CD4-positive, CD25-positive, alpha-beta regulatory T cell (primary cell): ENCODE measurements at regions not wholly inside any gene's neighbourhood (a gene's known extent, or its start where the extent isn't known, plus 50 kb on each side); places are given as distances from the start of the nearest gene placed in this dataset.

Source experiments
- ATAC-seq, 2 donors: fragments of 150-1000 bp; cut with Tn5 transposase; one replicate each; pipeline ENCODE4 v1.10.0; 2021; ENCODE audit warnings: low read depth in 2 of 2, moderate number of reproducible peaks in 2 of 2, moderate library complexity in 1 of 2
- DNase-seq, 3 donors: peaks; one replicate each; pipeline versions ENCODE4 v3.0.0 to v3.0.0-alpha.2; 2012 to 2022; ENCODE audit warnings: mixed read lengths in 1 of 3
- H3K27ac ChIP-seq: one replicate; pipeline ENCODE4 v1.7.0; 2013; ENCODE audit warnings: mild to moderate bottlenecking, low read length; ENCODE audit not compliant: insufficient read depth, poor library complexity, severe bottlenecking
- H3K27me3 ChIP-seq: one replicate; pipeline ENCODE4 v1.7.0; 2013; ENCODE audit warnings: low read length; ENCODE audit not compliant: control insufficient read depth, insufficient read depth
- H3K36me3 ChIP-seq: one replicate; pipeline ENCODE4 v1.7.0; 2013; ENCODE audit warnings: mild to moderate bottlenecking, low read length, moderate library complexity; ENCODE audit not compliant: control insufficient read depth, insufficient read depth
- H3K4me1 ChIP-seq: 2 replicates; pipeline ENCODE4 v1.7.0; 2013; ENCODE audit warnings: mild to moderate bottlenecking, low read length; ENCODE audit not compliant: insufficient read depth, control insufficient read depth, poor library complexity, severe bottlenecking
- H3K4me3 ChIP-seq: one replicate; pipeline ENCODE4 v1.7.0; 2013; ENCODE audit warnings: low read depth, mild to moderate bottlenecking, low read length, moderate library complexity
- H3K9me3 ChIP-seq, 2 experiments: 1 replicate in 1 of 2; 2 replicates in 1 of 2; pipeline ENCODE4 v1.7.0; 2013; ENCODE audit warnings: low read length in 2 of 2, mild to moderate bottlenecking in 1 of 2, moderate library complexity in 1 of 2; ENCODE audit not compliant: control insufficient read depth in 2 of 2
- H3K27ac Mint-ChIP-seq, 3 donors: one replicate each; pipeline ENCODE4 v1.8.0; 2020 to 2022; ENCODE audit warnings: mild to moderate bottlenecking in 3 of 3, mixed read lengths in 3 of 3, moderate library complexity in 2 of 3
- H3K27me3 Mint-ChIP-seq: one replicate; pipeline ENCODE4 v1.8.0; 2022; ENCODE audit warnings: mild to moderate bottlenecking, mixed read lengths
- H3K36me3 Mint-ChIP-seq: one replicate; pipeline ENCODE4 v1.8.0; 2020; ENCODE audit warnings: mixed read lengths
- H3K4me1 Mint-ChIP-seq, 4 donors: one replicate each; pipeline ENCODE4 v1.8.0; 2020 to 2022; ENCODE audit warnings: mixed read lengths in 4 of 4, mild to moderate bottlenecking in 1 of 4
- H3K4me3 Mint-ChIP-seq, 4 donors: one replicate each; pipeline ENCODE4 v1.8.0; 2020 to 2022; ENCODE audit warnings: mild to moderate bottlenecking in 4 of 4, mixed read lengths in 4 of 4, moderate library complexity in 3 of 4
- H3K9me3 Mint-ChIP-seq, 7 donors: one replicate each; pipeline ENCODE4 v1.8.0; 2020 to 2022; ENCODE audit warnings: mixed read lengths in 7 of 7, mild to moderate bottlenecking in 3 of 7, moderate library complexity in 2 of 7

DNA sequence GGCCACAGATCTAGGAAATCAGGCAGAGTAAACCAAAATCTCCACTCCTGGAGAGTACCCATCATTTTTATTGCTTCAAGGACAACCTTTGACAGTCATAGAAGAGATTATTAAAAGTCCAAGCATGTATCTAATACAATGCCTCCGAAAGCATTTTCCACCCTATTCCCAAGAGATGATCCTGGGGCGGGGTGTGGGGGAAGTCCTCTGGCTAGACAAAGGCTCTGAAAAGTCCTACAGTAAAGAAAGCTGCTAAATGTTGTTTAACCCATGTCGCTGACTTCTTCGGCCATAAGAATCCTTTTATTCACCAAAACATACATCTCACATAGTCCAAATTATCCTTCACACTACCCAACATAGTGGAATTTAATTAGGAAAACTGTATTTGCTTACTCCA lies 115.7 kb upstream of the STT3B start:
- H3K27ac ChIP-seq = no peak overlapping the region
- ATAC-seq = no peak
- no peak for DNase-seq
- Mint-ChIP-seq H3K4me3 (no peak overlapping the region), H3K27ac (no peak overlapping the region), H3K4me1 (peaks cover 0 to 6% (median 3%) of the 10 kb centered on the region in 4 donors), H3K36me3 (no peaks in the 10 kb centered on the region), H3K9me3 (peaks cover 0 to 4% (median 0%) of the 10 kb centered on the region in 7 donors), H3K27me3 (no peaks in the 10 kb centered on the region)
- no peak overlapping the region for H3K4me3 ChIP-seq
- H3K27me3 ChIP-seq = no peaks in the 10 kb centered on the region
- no peaks in the 10 kb centered on the region for H3K4me1 ChIP-seq
- no peaks in the 10 kb centered on the region for H3K9me3 ChIP-seq
- H3K36me3 ChIP-seq = no peaks in the 10 kb centered on the region

DNA sequence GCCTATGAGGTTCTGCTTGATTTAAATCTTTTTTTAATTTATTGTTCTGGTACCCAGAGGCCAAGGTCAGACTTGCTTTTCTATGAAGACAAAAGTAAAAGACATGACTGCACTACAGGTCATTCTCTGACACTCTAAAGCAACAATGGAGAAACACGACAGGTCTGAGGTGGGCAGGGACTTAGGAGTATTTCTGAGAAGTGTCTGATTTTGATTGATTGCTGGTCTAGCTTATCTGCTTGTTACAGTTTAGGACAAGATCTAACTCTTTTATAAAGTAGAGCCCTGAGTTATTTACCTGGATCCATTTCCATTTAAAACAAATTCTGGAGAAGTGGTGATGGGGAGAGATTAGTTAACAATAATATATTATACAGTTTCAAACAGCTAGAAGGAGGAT lies 115.2 kb upstream of the STT3B start:
- no peaks in the 10 kb centered on the region for H3K36me3 ChIP-seq
- H3K4me3 Mint-ChIP-seq = no peak overlapping the region
- no peaks in the 10 kb centered on the region for H3K4me1 ChIP-seq
- no peak for ATAC-seq
- H3K9me3 Mint-ChIP-seq = peaks cover 0 to 4% (median 0%) of the 10 kb centered on the region in 7 donors
- no peak overlapping the region for H3K27ac ChIP-seq
- no peaks in the 10 kb centered on the region for H3K36me3 Mint-ChIP-seq
- H3K4me3 ChIP-seq = no peak overlapping the region
- no peak for DNase-seq
- no peak overlapping the region for H3K27ac Mint-ChIP-seq
- no peaks in the 10 kb centered on the region for H3K27me3 Mint-ChIP-seq
- no peaks in the 10 kb centered on the region for H3K9me3 ChIP-seq
- peaks cover 0 to 8% (median 3%) of the 10 kb centered on the region in 4 donors for H3K4me1 Mint-ChIP-seq
- no peaks in the 10 kb centered on the region for H3K27me3 ChIP-seq

- Mint-ChIP-seq H3K36me3 (no peaks in the 10 kb centered on the region), H3K9me3 (peaks cover 0 to 2% (median 0%) of the 10 kb centered on the region in 7 donors), H3K4me3 (no peak overlapping the region), H3K27me3 (no peaks in the 10 kb centered on the region), H3K27ac (no peak overlapping the region), H3K4me1 (peaks cover 0 to 8% (median 3%) of the 10 kb centered on the region in 4 donors)
- H3K27me3 ChIP-seq = no peaks in the 10 kb centered on the region
- no peak overlapping the region for H3K4me3 ChIP-seq
- no peak for DNase-seq
- no peak overlapping the region for H3K27ac ChIP-seq
- no peaks in the 10 kb centered on the region for H3K4me1 ChIP-seq
- H3K9me3 ChIP-seq = no peaks in the 10 kb centered on the region
- H3K36me3 ChIP-seq = no peaks in the 10 kb centered on the region
- no peak for ATAC-seq
Observed at GRCh38 chr3:31420311-31420710, 112.4 kb upstream of the STT3B start.

DNA sequence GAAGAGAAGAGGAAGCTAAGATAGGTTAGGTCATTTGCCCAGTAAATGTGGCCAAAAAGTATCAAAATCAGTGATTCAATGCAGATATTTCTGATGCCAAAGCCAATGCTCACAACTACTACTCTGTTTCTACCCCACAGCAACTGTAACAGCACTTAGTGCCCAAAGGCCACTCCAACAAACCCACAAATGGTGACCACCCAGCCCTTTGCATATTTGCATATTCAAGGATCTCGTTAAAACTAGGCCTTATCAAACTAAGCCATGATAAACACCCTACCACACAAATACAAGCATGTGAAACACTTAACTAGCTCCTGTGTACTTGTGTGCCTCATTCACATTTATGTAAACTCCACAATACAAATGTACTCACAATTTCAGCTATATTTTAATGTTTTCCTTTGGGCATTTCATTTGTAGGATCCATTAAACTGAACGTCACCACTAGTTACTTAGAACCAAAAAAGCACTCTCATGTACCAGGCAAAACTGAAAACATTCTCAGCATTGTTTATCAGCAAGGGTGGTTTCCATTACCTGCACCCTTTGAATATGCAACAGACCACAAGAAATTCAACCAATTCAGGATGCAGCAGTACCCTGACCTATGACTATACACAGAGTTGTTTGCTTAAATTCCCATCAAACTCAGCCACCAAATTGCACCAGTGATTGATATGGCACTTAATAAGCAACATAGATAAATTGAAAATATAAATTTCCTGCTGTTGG lies 111.2 kb upstream of the STT3B start:
- ATAC-seq = peak in 1 of 2 donors; percentile 34

GRCh38 chr3:31422237-31422636 lies 110.5 kb upstream of the STT3B start:
- no peak overlapping the region for H3K4me3 ChIP-seq
- ATAC-seq (no peak), DNase-seq (no peak)
- H3K27ac ChIP-seq = no peak overlapping the region
- Mint-ChIP-seq H3K9me3 (peaks cover 0 to 6% (median 2%) of the 10 kb centered on the region in 7 donors), H3K4me3 (no peak overlapping the region), H3K27me3 (no peaks in the 10 kb centered on the region), H3K36me3 (no peaks in the 10 kb centered on the region), H3K27ac (no peak overlapping the region), H3K4me1 (peaks cover 0 to 8% (median 3%) of the 10 kb centered on the region in 4 donors)
- H3K27me3 ChIP-seq = no peaks in the 10 kb centered on the region
- no peaks in the 10 kb centered on the region for H3K4me1 ChIP-seq
- H3K9me3 ChIP-seq = no peaks in the 10 kb centered on the region
- no peaks in the 10 kb centered on the region for H3K36me3 ChIP-seq

More for the DNA sequence above, 111.2 kb upstream of the STT3B start:
- Mint-ChIP-seq H3K4me1 (peaks cover 0 to 8% (median 3%) of the 10 kb centered on the region in 4 donors), H3K36me3 (no peaks in the 10 kb centered on the region), H3K27me3 (no peaks in the 10 kb centered on the region), H3K4me3 (no peak overlapping the region), H3K27ac (no peak overlapping the region), H3K9me3 (peaks cover 0 to 6% (median 2%) of the 10 kb centered on the region in 7 donors)
- H3K27me3 ChIP-seq = no peaks in the 10 kb centered on the region
- H3K36me3 ChIP-seq = no peaks in the 10 kb centered on the region
- peak in 1 of 3 donors; percentile 59 for DNase-seq
- H3K4me3 ChIP-seq = no peak overlapping the region
- H3K9me3 ChIP-seq = no peaks in the 10 kb centered on the region
- no peaks in the 10 kb centered on the region for H3K4me1 ChIP-seq
- no peak overlapping the region for H3K27ac ChIP-seq

- H3K9me3 Mint-ChIP-seq = peaks cover 0 to 8% (median 2%) of the 10 kb centered on the region in 7 donors
- no peak overlapping the region for H3K27ac Mint-ChIP-seq
- H3K4me3 Mint-ChIP-seq = no peak overlapping the region
- H3K4me1 Mint-ChIP-seq = peaks cover 0 to 8% (median 3%) of the 10 kb centered on the region in 4 donors
- Histone ChIP-seq H3K36me3 (no peaks in the 10 kb centered on the region), H3K27ac (no peak overlapping the region), H3K4me1 (no peaks in the 10 kb centered on the region), H3K9me3 (no peaks in the 10 kb centered on the region), H3K27me3 (no peaks in the 10 kb centered on the region), H3K4me3 (no peak overlapping the region)
- H3K27me3 Mint-ChIP-seq = peaks cover 7% of the 10 kb centered on the region
- no peak for DNase-seq
- ATAC-seq = no peak
- no peaks in the 10 kb centered on the region for H3K36me3 Mint-ChIP-seq
Observed at GRCh38 chr3:31423482-31423881, 109.2 kb upstream of the STT3B start.

DNA sequence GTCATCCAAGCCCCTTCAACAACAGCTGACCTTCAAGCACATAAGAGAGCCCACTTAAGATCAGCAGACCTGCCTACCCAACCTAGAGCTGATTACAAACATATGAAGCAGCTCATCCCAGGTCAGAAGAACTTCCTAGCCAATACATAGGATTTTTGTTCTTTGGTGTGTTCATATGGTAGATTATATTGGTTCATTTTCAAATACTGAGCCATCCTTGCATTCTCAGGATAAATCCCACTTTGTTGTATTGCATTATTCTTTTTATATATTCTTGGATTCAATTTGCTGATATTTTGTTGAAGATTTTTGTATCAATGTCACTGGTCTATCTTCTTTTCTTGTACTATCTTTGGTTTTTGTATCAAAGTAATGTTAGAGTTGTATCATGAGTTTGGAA lies 107.3 kb upstream of the STT3B start:
- no peak for DNase-seq
- Histone ChIP-seq H3K4me3 (no peak overlapping the region), H3K9me3 (no peaks in the 10 kb centered on the region), H3K27ac (no peak overlapping the region), H3K27me3 (no peaks in the 10 kb centered on the region), H3K4me1 (no peaks in the 10 kb centered on the region), H3K36me3 (no peaks in the 10 kb centered on the region)
- H3K4me1 Mint-ChIP-seq = peaks cover 0 to 8% (median 3%) of the 10 kb centered on the region in 4 donors
- no peak overlapping the region for H3K4me3 Mint-ChIP-seq
- H3K9me3 Mint-ChIP-seq = peaks cover 0 to 13% (median 4%) of the 10 kb centered on the region in 7 donors
- no peak overlapping the region for H3K27ac Mint-ChIP-seq
- no peak for ATAC-seq
- peaks cover 16% of the 10 kb centered on the region for H3K27me3 Mint-ChIP-seq
- H3K36me3 Mint-ChIP-seq = no peaks in the 10 kb centered on the region

- no peak for ATAC-seq
- no peaks in the 10 kb centered on the region for H3K9me3 ChIP-seq
- no peaks in the 10 kb centered on the region for H3K4me1 ChIP-seq
- DNase-seq = no peak
- Mint-ChIP-seq H3K4me1 (no peaks in the 10 kb centered on the region), H3K27me3 (peaks cover 20% of the 10 kb centered on the region), H3K36me3 (no peaks in the 10 kb centered on the region), H3K9me3 (peaks cover 0 to 13% (median 4%) of the 10 kb centered on the region in 7 donors), H3K27ac (no peak overlapping the region), H3K4me3 (no peak overlapping the region)
- H3K36me3 ChIP-seq = no peaks in the 10 kb centered on the region
- H3K4me3 ChIP-seq = no peak overlapping the region
- H3K27ac ChIP-seq = no peak overlapping the region
- no peaks in the 10 kb centered on the region for H3K27me3 ChIP-seq
Observed at GRCh38 chr3:31427623-31428022, 105.1 kb upstream of the STT3B start.
